Activated naive CD4-positive, alpha-beta T cell treated with anti-CD3 and anti-CD28 coated beads for 36 hours (primary cell): ENCODE measurements at regions not wholly inside any gene's neighbourhood (a gene's known extent, or its start where the extent isn't known, plus 50 kb on each side); places are given as distances from the start of the nearest gene placed in this dataset.
A peak's percentile ranks its signal among the peaks of the same experiment; 100 is the strongest.
"Not testable (repeated sequence)": the region's sequence is repeated elsewhere in the genome, so short reads cannot be mapped to it uniquely, and the experiment has no call there.

ENCODE experiments used
- CTCF ChIA-PET: fragments of 350-600 bp; sonication (Branson Sonifier 250); formaldehyde crosslinking; loops from one replicate; lab custom pipeline; 2021; ENCODE audit warnings: antibody characterized with exemption; lab: Charles Lee
- DNase-seq: peaks from one replicate; pipeline ENCODE4 v3.0.0-alpha.2; 2020
- H3K27ac Mint-ChIP-seq: one replicate; pipeline ENCODE4 v1.8.0; 2021; ENCODE audit warnings: mild to moderate bottlenecking, mixed read lengths
- H3K27me3 Mint-ChIP-seq: one replicate; pipeline ENCODE4 v1.8.0; 2021; ENCODE audit warnings: low read depth, mixed read lengths
- H3K36me3 Mint-ChIP-seq: one replicate; pipeline ENCODE4 v1.8.0; 2021; ENCODE audit warnings: low read depth, mixed read lengths
- H3K4me1 Mint-ChIP-seq: one replicate; pipeline ENCODE4 v1.8.0; 2021; ENCODE audit warnings: low read depth, mixed read lengths
- H3K4me3 Mint-ChIP-seq: one replicate; pipeline ENCODE4 v1.8.0; 2021; ENCODE audit warnings: mild to moderate bottlenecking, moderate library complexity, mixed read lengths
- H3K9me3 Mint-ChIP-seq: one replicate; pipeline ENCODE4 v1.8.0; 2021; ENCODE audit warnings: mixed read lengths
- intact Hi-C: fragments of 100-400 bp; cut with micrococcal nuclease; formaldehyde crosslinking; loops from one replicate; pipeline ENCODE4 v1.15.1; 2023

DNA sequence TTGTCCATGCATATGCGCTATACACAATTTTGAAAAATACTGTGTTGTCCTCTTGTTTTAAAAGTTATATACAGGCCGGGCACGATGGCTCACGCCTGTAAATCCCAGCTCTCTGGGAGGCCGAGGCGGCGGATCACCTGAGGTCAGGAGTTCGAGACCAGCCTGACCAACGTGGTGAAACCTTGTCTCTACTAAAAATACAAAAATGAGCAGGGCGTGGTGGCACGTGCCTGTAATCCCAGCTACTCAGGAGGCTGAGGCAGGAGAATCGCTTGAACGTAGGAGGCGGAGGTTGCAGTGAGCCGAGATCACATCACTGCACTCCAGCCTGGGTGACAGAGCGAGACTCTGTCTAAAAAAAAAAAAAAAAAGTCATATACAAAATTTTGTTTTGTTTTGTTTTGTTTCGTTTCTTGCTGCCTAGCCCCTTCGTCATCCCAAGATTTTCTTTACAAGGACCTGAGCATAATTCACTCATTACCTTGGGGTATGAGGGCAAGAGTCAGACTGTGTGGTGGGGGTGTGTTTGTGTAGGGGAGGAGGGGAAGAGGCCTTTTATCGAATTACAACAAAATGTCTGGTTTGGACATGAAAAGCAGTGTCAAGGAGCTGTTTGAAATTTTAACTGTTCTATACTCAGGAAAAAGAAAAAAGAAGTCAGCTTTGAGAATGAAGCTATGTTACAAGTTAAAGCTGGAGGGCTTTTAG lies 74.8 kb upstream of the PRSS16 start:
- intact Hi-C loops, H3K4me1 Mint-ChIP-seq, H3K4me3 Mint-ChIP-seq, H3K36me3 Mint-ChIP-seq, H3K27me3 Mint-ChIP-seq, DNase-seq, H3K27ac Mint-ChIP-seq, H3K9me3 Mint-ChIP-seq, CTCF ChIA-PET: not testable (repeated sequence)

DNA sequence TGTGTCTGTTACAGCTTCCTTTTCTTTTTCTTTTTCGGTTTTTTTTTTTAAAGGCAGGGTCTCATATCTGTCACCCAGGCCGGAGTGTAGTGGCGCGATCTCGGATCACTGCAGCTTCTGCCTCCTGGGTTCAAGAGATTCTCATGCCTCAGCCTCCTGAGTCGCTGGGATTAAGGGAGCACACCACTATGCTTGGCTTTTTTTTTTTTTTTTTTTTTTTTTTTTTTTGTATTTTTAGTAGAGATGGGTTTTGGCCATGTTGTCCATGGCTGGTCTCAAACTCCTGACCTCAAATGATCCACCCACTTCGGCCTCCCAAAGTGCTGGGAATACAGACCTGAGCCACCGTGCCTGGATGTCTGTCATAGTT lies 74.3 kb upstream of the PRSS16 start:
- H3K27ac Mint-ChIP-seq, H3K4me1 Mint-ChIP-seq, H3K4me3 Mint-ChIP-seq, intact Hi-C loops, H3K9me3 Mint-ChIP-seq, H3K27me3 Mint-ChIP-seq, H3K36me3 Mint-ChIP-seq, CTCF ChIA-PET, DNase-seq: not testable (repeated sequence)

DNA sequence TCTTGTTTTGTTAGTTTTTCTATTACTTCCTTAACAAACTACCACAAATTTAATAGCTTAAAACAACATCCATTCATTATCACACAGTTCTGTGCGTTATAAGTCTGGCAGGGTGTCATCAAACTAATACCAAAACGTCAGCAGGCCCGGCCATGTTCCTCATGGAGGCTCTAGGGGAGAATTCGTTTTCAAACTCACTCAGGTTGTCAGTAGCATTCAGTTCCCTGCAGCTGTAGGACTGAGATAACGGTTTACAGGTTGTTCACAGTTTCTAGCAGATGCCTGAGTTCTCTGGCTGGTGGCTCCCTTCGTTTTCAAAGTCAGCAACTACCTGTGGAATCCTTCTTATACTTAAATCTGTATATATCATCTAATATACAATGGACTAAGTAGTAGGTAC lies 72.5 kb upstream of the PRSS16 start:
- Mint-ChIP-seq H3K9me3 (no peaks in the 10 kb centered on the region), H3K27ac (no peak overlapping the region), H3K4me3 (no peak overlapping the region), H3K27me3 (peaks cover 6% of the 10 kb centered on the region), H3K4me1 (peaks cover 4% of the 10 kb centered on the region), H3K36me3 (peaks cover 1% of the 10 kb centered on the region)
- intact Hi-C loops, result loop anchor here (5.0 kb wide), 2 partner anchors 492 to 727 kb away; no protein-coding TSS in a partner anchor
- no peak for DNase-seq
- CTCF ChIA-PET, result interaction anchor here (0.9 to 1.2 kb wide), 2 partner anchors 12 to 16 kb away, joined by 3 read pairs; no protein-coding TSS in a partner anchor

DNA sequence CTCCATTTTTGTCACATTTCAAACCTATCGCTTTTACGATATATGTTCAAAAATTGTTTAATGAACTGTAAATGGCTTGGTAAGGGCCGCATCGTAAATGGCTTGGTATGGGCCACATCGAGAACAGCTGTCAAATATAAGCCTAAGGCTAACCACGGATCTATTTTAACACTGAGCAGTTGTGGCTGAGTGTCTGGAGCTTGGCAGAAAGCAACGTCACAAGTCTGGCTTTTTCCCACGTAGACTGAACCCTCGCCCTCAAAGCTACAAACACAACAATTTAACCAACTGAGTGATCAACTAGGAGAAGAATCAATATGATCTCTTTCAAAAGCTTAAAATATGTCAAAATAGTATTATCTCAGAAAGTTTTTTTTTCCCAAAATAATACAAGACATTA lies 71.4 kb upstream of the PRSS16 start:
- H3K4me1 Mint-ChIP-seq, result peaks cover 4% of the 10 kb centered on the region
- peaks cover 6% of the 10 kb centered on the region for H3K27me3 Mint-ChIP-seq
- peak overlapping the region; percentile 87 for H3K27ac Mint-ChIP-seq
- CTCF ChIA-PET, result interaction anchor here (0.7 to 3.0 kb wide), 3 partner anchors 10 to 512 kb away, joined by 3 to 14 read pairs (median 3); no protein-coding TSS in a partner anchor
- H3K4me3 Mint-ChIP-seq, result peak overlapping the region; percentile 92
- H3K9me3 Mint-ChIP-seq, result no peaks in the 10 kb centered on the region
- peaks cover 1% of the 10 kb centered on the region for H3K36me3 Mint-ChIP-seq
- DNase-seq, result no peak
- intact Hi-C loops, result loop anchor here (2.0 to 5.0 kb wide), 6 partner anchors 303 to 726 kb away; no protein-coding TSS in a partner anchor

DNA sequence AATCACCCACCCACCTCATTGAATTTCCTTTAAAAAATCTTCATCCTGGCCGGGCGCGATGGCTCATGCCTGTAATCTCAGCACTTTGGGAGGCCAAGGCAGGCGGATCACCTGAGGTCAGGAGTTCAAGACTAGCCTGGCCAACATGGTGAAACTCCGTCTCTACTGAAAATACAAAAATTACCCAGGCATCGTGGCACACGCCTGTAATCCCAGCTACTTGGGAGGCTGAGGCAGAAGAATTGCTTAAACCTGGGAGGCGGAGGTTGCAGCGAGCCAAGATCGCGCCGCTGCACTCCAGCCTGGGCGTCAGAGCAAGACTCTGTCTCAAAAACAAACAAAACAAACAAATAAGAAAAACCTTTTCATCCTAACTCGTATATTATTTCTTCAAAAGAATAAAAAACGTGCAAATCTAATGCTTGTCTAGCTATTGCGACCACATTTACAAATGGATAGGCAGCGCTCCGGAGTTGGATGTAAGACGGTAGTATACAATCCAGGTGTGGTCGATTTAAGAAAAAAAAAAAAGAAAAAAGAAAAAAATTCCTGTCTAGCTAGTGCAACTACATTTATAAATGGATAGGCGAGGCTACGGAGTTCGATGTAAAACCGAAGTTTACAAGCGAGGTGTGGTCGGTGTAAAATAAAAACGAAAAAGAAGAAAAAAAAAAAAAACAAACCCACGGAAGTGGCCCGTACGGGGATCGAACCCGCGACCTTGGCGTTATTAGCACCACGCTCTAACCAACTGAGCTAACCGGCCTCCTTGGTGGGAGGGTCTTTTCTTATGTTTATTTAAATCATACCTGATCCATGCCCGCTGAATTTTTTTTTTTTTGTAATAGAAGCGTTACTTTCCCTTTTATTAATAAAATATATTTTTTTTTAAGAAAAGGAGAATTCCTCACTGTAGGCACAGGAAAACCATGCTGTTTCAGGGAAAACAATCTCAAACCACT lies 70.7 kb upstream of the PRSS16 start:
- CTCF ChIA-PET, result interaction anchor here (0.6 to 3.0 kb wide), 11 partner anchors 10 to 620 kb away, joined by 3 to 14 read pairs (median 4); no protein-coding TSS in a partner anchor

DNA sequence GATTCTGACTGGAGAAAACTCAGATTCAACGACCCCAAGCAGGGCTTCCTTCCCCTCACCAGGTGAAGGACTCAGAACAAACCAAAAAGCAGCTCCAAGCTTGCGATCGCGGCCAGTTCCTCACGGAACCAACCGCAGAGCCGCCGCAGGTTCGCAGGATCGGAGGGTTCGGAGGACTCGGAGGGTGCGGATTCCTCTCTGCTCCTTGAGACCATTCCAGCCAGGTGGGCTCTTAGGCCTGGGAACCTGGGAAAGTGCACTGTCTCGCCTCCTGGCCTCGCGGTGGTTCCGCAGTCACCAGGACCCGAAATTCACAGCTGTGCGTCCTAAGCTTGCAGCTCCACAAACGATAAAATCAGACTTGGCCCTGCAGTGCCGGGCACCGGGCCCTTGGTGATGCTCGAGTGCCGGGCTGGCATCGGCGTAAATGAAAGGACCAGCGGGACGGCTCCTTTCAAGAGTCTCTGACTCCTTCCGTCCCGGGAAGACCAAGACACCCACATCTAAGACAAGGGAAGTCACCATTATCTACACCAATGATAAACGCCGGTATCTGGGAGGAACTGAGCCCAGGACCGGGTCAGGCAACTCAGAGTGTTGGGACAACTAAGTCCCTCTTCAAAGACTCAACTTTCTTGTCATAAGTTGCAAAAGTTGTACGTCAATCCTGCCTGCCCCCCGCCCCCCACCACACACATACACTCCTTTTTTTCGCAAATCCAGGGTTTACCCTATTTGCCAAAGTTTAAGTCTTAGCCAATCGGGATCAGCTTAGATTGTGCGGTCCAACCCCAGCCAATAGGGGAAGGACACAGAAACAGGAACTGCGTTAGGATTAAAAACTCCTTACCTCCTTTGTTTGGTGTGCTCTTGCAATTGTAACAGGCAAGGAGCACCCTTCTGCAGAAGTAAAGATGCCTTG lies 69.8 kb upstream of the PRSS16 start:
- intact Hi-C loops, result loop anchor here (1.0 to 5.0 kb wide), 10 partner anchors 11 to 725 kb away; a partner anchor contains a TSS
- CTCF ChIA-PET, result interaction anchor here (0.6 to 3.0 kb wide), 13 partner anchors 10 to 887 kb away, joined by 3 to 14 read pairs (median 4); no protein-coding TSS in a partner anchor
- peak; percentile 83 for DNase-seq
- Mint-ChIP-seq H3K36me3 (peaks cover 1% of the 10 kb centered on the region), H3K4me3 (peak overlapping the region; percentile 92), H3K4me1 (peaks cover 4% of the 10 kb centered on the region), H3K9me3 (no peaks in the 10 kb centered on the region), H3K27me3 (peaks cover 6% of the 10 kb centered on the region), H3K27ac (peak overlapping the region; percentile 87)

More for the DNA sequence above, 70.7 kb upstream of the PRSS16 start:
- peaks cover 6% of the 10 kb centered on the region for H3K27me3 Mint-ChIP-seq
- H3K4me1 Mint-ChIP-seq, result peaks cover 4% of the 10 kb centered on the region
- peak; percentile 71 for DNase-seq
- intact Hi-C loops, result loop anchor here (1.0 to 5.0 kb wide), 10 partner anchors 11 to 725 kb away; a partner anchor contains a TSS
- peak overlapping the region; percentile 92 for H3K4me3 Mint-ChIP-seq
- no peaks in the 10 kb centered on the region for H3K9me3 Mint-ChIP-seq
- H3K27ac Mint-ChIP-seq, result peak overlapping the region; percentile 87
- peaks cover 1% of the 10 kb centered on the region for H3K36me3 Mint-ChIP-seq

DNA sequence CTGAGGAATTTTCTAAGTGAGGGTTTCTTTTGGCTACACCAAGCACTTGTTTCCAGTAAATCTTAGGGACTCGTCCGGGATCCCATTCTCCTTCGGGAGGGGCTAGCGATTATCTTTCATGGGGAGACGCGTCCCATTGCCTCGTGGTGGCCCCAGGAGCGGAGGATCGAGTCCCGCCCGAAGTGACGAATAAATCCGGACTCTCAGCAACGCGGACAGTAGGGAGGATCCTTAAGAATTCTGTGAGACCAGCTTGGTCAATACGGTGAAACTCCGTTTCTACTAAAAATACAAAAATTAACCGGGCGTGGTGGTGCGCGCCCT lies 69.1 kb upstream of the PRSS16 start:
- peak overlapping the region; percentile 92 for H3K4me3 Mint-ChIP-seq
- H3K9me3 Mint-ChIP-seq, result no peaks in the 10 kb centered on the region
- H3K27ac Mint-ChIP-seq, result peak overlapping the region; percentile 87

DNA sequence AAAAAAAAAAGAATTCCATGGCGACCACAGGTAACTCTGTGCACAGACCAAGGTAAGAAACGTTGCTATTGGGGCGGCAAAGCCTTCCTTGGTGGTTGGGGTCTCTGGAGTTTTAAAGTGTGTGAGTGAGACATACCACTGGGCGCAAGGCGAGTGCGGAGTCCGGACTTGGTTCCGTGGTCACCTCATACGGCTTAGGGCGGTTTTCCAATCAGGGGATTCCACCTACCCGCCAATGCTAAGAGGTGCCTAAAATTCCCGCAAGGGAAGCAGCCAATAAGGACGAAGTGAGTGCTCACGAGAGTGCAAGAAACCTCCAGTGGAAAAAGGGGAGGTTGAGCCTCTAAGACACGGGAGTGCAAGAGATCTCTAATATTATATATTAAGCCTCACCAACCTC lies 68.6 kb upstream of the PRSS16 start:
- CTCF ChIA-PET, result no interaction called here

More for the DNA sequence above, 69.1 kb upstream of the PRSS16 start:
- Mint-ChIP-seq H3K4me1 (peaks cover 4% of the 10 kb centered on the region), H3K27me3 (peaks cover 6% of the 10 kb centered on the region), H3K36me3 (peaks cover 1% of the 10 kb centered on the region)
- no peak for DNase-seq
- intact Hi-C loops, result loop anchor here (5.0 kb wide), 2 partner anchors 489 to 724 kb away; no protein-coding TSS in a partner anchor
- CTCF ChIA-PET, result interaction anchor here (0.7 to 3.0 kb wide), 7 partner anchors 9 to 886 kb away, joined by 3 to 14 read pairs (median 4); no protein-coding TSS in a partner anchor

DNA sequence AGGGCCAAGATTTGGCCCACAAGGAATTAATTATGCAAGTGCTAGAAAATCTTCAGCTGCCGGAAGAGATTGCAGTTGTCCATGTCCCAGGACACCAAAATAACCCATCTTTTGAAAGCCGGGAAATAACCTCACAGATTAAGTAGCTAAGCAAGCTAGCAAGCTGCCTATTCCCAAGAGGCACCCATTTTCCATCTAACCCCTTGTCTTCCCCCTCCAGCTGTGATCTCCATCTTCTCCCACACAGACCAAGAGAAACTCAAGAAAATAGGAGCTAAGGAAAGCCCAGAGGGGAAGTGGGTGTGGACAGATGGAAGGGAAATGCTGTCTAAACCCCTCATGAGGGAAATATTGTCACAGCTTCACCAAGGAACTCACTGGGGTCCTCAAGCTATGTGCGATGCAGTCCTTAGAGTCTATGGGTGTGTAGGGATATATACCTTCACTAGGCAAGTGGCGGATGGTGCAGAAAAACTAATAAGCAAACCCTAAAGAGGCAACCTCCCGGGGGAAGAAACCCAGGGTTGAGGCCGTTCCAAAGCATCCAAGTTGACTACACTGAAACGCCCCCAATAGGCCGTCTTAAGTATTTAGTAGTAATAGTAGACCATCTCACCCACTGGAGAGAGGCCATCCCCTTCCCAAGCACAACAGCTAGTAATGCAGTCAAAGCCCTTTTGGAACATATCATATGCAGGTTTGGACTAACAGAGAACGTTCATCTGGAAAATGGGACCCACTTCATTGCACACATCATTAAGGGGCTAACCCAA lies 64.3 kb upstream of the PRSS16 start:
- intact Hi-C loops, result no loop called here
- H3K4me3 Mint-ChIP-seq, result no peak overlapping the region

More for the DNA sequence above, 68.6 kb upstream of the PRSS16 start:
- Mint-ChIP-seq H3K4me1 (peaks cover 4% of the 10 kb centered on the region), H3K27ac (no peak overlapping the region), H3K4me3 (peak overlapping the region; percentile 92), H3K9me3 (no peaks in the 10 kb centered on the region), H3K27me3 (peaks cover 6% of the 10 kb centered on the region), H3K36me3 (peaks cover 1% of the 10 kb centered on the region)
- DNase-seq, result no peak
- intact Hi-C loops, result loop anchor here (5.0 kb wide), 2 partner anchors 488 to 723 kb away; no protein-coding TSS in a partner anchor

DNA sequence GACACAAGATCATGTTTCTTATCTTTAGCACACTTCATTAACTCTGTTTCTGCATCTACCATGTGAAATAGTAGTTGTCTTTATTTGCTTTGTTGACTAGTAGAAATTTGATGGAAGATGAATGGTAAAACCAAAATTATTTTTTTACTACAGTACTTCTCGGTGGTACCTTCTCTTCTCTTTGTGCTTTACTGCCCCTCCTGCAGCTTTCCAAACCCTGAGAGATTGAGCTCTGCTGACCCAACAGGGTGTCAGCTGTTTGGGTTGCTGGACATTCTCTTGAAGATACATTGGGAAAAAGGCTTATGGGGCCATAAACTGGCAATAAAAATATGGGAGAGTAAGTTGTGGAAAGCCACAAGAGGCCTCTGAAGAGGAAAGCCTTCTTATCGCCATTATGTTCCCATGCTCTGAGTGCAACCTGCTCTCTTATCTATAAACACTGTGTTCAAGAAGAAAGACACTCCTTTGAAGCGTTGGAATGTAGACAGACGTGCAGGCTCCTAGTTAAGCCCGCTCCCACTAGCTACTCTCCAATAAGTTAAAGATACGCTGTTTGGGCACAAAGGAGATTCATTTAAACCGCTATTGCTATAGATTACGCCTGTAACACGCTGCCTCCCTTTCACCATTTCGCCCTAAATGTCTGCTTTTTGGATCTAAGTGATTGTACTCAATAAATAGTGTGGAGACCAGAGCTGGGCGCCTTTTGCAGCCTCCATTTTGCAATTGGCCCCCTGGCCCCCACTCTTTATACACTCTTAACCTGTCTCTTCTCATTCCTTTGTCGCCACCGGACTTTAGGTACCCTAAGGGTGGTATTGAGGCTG lies 60.1 kb upstream of the PRSS16 start:
- intact Hi-C loops, result loop anchor here (1.0 to 5.0 kb wide), 9 partner anchors 10 to 708 kb away; partner anchors contain the start of gene POM121L2
- no peak overlapping the region for H3K27ac Mint-ChIP-seq
- H3K27me3 Mint-ChIP-seq, result no peaks in the 10 kb centered on the region

More for the DNA sequence above, 64.3 kb upstream of the PRSS16 start:
- no peaks in the 10 kb centered on the region for H3K36me3 Mint-ChIP-seq
- peaks cover 6% of the 10 kb centered on the region for H3K27me3 Mint-ChIP-seq
- H3K27ac Mint-ChIP-seq, result no peak overlapping the region
- H3K9me3 Mint-ChIP-seq, result no peaks in the 10 kb centered on the region
- CTCF ChIA-PET, result interaction anchor here (0.6 kb wide), 1 partner anchor 294 kb away, joined by 3 read pairs; no protein-coding TSS in a partner anchor
- DNase-seq, result no peak
- H3K4me1 Mint-ChIP-seq, result peaks cover 5% of the 10 kb centered on the region

More for the DNA sequence above, 60.1 kb upstream of the PRSS16 start:
- no peak for DNase-seq
- Mint-ChIP-seq H3K36me3 (no peaks in the 10 kb centered on the region), H3K4me1 (peaks cover 9% of the 10 kb centered on the region), H3K9me3 (no peaks in the 10 kb centered on the region), H3K4me3 (peak overlapping the region; percentile 84)
- CTCF ChIA-PET, result interaction anchor here (0.6 to 1.7 kb wide), 6 partner anchors 10 to 611 kb away, joined by 3 to 4 read pairs (median 3); no protein-coding TSS in a partner anchor
